DMS153 treated with DMSO at 0.1 percent for 48 hours (cell line): ENCODE measurements at regions not wholly inside any gene's neighbourhood (a gene's known extent, or its start where the extent isn't known, plus 50 kb on each side); places are given as distances from the start of the nearest gene placed in this dataset.
"Not testable (repeated sequence)": the region's sequence is repeated elsewhere in the genome, so short reads cannot be mapped to it uniquely, and the experiment has no call there.

Source experiments
- DNase-seq: peaks from one replicate; lab custom pipeline; 2025; ENCODE audit not compliant: unreplicated experiment; lab: John Stamatoyannopoulos, UW

DNA sequence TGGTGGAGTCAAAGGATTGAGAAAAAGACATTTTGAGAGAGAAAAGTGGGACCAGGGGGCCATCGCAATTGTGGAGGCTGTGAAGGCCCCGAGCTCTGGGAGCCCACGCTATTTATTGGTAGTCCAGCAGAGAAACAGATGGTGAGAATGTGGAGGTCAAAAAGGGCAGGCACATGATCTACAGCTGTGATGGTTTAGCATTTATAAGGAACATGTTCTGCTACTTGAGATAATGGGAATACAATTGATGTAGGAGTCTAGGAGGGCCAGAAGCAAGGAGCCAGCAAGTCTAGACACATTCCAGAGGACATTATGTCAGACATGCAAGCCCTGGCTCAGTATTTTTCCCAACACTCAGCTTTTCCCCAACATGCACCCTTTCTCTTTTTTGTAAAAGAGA is 283.4 kb upstream of the MTPN start:
- DNase-seq, result not testable (repeated sequence)

DNA sequence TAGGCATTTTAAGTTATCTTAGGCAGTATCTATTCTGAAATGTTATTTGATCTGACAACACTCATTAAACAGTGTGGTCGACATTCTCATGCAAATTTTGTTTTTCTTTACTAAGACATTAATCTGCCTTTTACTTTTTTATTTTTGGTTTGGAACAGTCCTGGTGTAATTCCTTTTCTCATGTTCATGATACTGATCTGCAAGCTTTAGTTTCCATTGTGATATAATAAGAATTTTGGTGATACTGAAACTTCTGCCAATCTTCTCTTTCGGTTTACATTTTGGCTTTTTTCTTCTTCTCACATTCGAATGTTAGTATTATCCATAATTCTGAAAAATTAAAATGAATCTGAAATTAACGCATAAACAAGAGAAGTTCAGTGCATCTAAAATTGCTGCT is 281.9 kb upstream of the MTPN start:
- DNase-seq, result no peak

DNA sequence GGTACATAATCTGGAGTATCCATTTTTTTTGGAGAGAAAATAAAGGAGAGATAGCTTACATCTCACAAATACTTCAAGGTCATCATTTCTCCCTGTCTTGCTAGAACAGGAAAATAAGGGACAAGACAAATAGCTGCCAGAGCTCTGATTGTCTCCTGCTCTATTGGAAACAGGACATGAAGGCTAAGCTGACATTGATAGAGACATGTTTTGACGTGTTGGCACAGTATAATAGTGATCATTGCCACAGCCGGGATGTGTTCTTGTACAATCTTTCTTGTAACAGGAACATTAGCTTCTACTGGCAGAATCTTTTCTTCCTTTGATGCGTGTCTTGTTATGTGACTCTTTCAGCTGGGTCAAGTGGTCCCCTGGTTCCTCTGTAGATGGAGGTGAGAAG is 279.3 kb upstream of the MTPN start:
- DNase-seq, result no peak

DNA sequence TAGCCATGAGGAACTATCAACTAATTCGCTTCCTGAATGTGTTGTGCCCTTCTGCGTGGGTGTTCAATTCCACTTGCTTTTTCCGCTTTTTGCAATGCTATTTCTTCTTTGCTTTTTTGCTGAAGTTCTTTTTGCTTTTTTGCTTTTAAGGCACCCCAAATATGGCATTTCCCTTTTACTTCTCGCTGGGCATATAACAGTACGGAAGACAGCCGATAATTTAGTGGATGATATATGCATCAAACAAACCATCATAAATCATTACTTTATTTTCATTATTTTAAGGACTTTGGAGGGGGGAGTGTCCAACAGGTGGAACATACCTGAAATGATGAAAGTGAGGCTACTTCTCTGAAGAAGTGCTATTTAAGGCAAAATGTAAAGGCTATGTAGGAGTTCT is 277.0 kb upstream of the MTPN start:
- no peak for DNase-seq

DNA sequence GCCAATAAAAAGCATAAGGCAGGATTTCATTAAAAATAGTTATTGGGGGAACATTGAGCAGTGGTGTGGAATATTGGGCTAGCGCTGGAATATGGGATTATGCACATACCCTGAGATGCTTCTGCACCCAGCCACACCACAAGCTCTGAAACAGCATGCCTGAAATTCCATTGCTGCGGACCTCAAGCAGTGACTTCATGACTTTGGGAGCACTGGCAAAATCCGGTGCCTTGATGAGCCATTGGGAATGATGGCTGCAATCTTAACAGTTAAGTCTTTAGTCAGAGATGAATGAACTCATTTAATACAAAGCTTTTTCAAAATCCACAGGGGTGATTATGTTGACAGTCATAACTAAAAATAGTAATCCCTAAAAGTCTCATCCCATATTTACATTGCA is 274.7 kb upstream of the MTPN start:
- no peak for DNase-seq

DNA sequence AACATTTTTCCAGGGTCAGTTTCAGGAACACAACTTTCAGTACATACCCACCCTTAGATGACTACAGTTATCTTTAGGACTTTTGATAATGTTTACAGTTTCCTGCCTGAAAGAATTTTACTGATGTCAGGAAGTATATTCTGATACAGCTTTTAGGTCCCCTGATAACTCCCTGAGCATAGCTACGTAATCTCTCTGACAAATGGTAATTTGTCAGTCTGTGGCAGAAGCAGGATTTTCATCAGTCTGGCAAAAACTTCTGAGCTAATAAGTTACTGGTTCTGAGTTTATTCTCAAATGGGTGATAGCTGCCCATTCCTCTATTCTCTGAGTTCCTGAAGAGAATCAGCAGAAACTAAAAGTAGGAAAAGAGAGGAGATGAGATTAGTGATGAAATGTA is 270.1 kb upstream of the MTPN start:
- no peak for DNase-seq

DNA sequence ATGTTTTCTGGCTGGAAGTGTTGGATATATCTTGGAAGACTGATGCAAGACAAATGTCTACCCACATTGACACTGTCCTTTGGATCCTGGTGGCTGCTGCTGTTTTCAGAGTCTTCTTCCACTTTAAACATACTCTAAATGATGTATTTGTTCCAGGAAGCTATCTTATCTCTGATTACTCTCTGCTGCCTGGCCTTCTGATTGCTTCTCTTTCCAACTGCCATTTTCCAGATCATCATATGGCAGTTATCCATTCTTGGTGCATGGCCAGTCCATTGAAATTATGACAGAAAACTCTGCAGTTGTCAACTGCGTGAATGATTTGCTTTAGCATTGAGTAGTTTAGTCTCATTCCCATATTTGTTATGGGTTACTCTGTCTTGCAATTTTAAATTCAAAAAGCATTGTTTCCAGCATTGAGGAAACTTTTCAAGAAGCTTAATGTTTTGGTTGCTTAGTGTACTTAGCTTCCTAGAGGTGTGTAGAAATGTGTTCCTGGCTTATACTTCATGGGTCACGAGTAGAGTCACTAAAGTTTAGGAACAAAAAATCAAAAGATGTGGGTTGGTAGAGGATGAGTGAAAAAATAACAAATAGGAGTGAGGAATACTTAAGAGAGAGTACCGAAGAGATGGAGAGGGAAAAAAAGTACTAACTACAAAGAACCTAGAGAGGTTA is 268.3 kb upstream of the MTPN start:
- no peak for DNase-seq

DNA sequence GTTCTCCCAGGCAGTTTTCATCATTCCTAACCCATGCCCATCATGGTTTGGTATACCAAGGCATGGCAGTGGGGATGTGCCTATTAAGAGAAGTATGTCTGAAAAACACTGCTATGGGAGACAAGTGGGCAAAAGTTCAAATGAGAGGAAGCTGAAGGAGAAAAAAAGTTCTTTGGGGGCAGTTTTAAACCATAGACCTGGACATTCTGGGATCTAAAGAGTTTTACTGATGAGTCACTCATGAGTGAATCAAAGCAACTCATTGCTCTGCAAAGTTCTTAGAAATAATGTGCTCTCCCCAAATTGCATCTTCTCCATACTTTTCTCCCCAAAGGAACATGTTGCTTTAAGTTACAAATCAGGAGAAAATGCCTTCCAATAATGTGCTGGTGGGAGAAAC is 256.9 kb upstream of the MTPN start:
- no peak for DNase-seq

DNA sequence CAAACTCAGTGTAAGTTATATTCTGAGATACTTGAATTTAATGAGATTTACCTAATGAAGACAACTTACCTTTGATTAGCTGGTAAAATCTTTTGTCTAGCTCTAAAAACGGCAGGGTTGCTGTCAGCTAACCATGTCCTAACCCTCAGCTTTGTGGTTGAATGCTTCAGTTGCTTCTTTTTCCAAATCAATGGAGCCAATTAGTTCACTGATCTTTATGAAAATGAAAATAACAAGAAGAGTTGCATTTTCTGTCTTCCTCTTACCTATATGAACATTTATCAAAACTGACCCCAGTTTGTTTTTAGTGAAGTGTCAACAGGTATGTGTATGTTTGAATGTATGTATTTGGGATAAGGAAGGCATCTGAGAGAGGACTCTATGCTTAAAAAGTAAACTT is 253.1 kb upstream of the MTPN start:
- no peak for DNase-seq

DNA sequence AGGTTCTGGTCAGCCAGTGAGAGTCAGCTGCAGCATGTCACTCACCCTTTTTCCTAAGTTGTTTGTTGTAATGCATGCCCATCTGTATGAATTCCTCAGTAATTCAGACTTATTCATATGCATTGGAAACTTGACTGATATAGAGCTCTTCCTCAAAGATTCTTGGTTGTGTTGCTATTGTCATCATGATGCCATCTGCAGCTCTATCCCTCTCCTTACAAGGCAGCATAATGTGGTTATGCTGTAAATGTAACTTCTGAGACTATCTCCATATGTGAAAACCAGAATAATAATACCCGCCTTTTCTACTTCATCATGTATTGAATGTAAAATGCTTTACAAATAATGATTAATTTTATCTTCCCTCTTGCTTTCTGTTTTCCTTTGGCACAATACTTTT is 252.6 kb upstream of the MTPN start:
- DNase-seq, result no peak

DNA sequence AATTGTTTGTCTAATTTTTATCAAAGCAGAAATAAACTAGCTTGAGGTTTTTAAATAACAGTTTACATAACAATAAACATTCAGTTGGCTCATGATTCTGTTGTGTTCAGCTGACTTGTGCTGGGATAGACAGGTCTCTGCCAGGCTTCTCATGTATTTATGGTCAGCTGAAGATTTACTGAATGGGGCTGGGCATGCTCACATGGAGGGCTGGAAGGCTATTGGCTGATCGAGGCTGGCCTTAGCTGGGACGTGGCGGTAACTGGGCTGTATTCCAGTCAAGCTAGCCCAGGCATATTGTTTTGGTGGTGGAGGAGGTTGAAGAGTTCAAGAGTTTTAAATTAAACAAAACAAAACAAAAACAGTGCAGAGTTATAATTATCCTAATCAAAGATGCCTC is 251.0 kb upstream of the MTPN start:
- no peak for DNase-seq

DNA sequence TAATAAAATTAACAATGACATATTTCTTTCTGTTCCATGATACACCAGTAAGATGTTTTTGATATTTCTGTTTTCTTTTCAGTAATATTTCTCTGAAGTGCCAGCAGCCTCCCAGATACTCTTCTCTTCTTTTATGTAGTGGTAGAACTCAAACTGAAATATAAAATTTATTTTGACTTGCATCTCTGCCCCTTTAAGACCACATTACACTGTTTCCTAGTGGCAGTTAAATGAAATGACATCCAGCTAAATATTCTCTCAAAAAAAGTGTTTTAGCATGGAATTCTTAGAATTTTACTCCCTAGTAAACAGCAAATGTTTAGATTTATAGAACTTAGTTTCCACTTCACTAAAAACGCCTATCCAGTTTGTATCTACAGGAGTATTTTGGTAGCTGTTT is 237.2 kb upstream of the MTPN start:
- no peak for DNase-seq

DNA sequence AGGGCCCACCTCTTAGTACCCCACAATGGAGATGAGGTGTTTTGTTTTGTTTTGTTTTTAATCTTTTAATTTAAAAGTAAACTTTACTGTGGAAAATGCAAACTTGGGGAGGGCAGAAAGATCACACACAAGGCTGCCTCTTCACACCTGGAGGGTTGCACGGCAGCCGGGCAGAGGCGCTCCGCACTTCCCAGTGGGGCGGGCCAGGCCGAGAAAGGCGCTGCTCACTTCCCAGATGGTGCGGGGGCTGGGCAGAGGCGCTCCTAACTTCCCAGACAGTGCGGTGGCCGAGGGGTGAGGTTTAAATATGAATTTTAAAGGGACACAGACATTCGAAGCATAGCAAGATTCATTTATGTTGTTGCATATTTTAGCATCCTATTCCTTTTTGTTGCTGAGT is 235.9 kb upstream of the MTPN start:
- DNase-seq, result no peak

DNA sequence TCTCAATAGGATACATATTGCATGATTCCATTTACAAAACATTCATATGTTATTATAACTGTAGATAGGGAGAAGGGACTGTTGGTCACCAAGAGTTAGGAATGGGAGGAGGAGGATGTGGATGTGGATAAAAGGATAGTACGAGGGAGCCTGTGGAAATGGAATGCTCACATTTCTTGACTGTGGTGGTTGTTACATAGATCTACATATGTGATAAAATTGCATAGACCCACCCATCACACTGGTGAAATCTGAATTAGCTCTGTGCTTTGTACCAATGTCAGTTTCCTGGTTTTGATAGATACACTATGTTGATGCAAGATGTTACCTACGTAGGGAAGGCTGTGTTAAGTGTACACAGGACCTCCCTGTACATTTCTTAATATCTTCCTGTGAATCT is 233.5 kb upstream of the MTPN start:
- no peak for DNase-seq

DNA sequence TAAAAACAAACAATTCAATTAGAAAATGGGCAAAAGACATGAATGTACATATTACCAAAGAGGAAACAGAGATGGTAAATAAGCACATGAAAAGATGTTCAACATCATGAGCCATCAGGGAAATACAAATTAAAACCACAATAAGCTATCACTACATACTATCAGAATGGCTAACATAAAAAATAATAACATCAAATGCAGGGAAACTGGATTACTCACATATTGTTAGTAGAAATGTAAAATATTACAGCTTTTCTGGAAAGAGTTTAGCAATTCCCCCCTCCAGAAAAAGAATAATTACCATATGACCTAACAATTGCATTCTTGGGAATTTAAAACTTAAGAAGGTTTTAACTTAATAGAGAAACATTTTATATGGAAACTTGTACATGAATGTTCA is 232.9 kb upstream of the MTPN start:
- no peak for DNase-seq

DNA sequence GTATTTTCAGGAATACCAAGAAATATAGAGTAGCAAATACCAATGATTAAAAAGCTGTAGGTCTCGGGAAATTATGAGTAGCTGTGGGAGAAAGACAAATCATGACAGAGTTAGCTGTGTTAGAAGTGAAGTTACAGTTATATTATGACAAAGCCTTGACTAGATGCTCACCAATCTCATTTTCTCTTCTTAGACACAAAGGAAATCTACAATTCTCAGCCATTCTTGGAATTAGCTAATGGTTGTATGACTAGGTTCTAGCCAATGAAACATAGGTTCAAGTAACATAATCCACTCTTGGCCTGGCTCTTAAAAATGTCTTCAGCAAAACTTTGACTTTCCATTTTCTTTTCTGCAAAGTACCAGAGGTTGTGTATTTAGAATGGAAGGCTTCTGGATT is 228.8 kb upstream of the MTPN start:
- no peak for DNase-seq

DNA sequence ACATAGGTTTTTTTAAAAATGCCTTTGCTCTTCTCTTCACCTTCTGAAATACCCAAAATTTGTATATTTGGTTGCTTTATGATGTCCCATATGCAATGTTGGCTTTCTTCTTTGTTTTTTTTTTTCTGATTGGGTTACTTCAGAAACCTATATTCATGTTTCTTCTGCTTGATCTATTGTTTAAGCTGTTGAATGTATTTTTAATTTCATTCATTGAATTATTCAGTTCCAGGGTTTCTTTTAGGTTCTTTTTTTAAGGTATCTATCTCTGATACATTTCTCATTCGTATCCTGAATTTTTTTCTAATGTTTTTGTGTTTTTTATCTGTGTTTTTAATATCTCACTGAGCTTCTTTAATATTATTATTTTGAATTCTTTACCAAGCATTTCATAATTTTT is 221.0 kb upstream of the MTPN start:
- DNase-seq, result no peak

DNA sequence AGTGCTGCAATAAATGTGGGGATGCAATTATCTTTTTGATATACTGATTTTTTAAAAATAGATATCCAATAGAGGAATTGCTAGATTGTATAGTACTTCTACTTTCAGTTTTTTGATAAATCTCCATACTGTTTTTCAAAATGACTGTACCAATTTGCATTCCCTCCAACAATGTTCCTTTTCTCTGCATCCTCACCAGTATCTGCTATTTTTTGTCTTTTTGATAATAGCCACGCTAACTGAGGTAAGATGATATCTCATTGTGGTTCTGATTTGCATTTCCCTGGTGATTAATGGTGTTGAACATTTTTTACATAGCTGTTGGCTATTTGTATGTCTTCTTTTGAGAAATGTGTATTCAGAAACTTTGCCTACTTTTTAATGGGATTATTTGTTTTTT is 217.7 kb upstream of the MTPN start:
- DNase-seq, result no peak

DNA sequence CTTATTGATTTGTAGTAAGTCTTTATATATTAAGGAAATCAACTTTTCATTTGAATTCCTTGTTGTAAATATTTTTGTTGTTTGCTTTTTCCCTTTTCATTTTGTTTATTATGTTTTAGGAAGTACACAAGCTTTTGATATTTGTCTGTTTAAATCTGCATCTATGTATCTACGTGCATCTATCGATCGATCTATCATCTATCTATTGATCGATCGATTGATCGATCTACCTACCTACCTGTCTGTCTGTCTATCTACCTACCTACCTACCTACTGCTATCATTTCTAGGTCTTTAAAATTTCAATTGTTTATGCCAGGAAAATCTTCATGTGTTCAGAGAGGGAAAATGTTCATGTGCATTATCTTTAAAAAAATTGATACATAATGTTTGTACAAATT is 216.8 kb upstream of the MTPN start:
- no peak for DNase-seq

DNA sequence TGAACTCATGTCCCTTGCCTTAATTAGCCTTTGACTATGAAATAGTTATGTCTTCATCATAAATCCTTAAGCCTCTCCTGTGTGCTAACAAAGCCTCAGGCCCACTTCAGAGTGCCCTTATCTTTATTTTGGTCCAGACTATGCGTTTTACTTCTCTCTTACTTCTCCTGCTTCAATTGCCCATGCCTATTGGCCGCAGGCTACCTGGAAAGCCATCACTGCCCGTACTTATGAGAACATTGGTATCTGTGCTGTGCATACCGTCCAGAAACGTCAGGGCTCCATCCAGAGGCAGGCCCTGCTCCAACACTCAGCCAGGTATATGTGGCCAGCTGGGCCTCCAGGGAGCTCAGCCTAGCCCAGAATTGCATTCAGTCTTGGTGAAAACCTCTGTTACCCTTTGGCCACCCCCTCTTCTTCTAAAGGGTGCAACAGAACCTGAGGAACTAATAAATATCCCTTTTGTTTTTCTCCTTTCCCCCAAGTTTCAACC is 212.4 kb upstream of the MTPN start:
- DNase-seq, result no peak

DNA sequence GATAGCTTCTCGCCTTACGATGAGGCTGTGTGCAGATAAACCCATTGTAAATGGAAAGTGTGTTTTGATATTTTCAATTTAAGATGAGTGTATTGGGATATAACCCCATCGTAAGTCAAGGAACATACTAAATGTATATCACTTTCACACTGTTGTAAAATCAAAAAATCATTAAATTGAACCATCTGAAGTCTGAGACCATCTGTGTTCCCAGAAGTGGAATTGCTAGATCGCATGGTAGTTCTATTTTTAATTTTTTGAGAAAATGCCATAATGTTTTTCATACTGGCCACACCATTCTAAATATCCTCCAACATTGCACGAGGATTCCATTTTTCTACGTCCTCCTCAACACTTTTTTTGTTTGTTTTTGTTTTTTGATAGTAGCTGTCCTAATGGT is 209.1 kb upstream of the MTPN start:
- DNase-seq, result no peak

DNA sequence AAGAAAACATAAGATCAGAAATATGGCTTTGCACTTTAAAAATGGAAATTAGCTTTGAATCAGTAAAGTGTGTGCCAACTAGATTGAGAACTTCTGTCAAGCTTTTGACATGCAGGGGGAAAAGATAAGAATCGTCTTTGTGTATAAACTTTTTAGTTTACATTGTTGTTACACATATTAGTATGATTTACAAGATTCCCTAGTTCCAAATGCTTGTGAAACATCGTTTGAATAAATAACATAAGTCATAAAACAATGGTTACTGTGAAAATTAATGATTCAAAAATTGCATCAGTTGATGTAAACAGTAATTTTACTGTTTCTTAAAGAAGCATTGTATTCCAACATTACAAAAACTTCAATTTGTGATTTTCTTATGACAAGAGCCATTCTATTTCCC is 207.6 kb upstream of the MTPN start:
- no peak for DNase-seq

DNA sequence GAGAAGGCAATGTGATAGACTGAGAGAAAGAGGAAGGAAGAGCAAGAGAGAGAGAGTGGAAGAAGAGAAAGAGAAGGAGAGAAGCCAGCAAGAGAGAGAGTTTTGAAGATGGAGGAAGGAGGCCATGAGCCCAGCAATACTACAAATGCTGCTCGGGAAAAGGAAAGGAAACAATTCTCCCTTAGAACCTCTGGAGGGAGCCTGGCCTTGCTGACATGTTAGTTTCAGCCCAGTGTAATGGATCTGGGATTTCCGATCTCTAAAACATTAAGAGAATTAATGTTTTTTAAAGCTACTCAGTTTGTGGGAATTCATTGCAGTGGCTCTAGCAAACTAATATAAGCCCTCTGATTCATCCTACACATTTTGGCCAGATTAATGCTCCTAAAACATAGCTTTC is 206.8 kb upstream of the MTPN start:
- no peak for DNase-seq

DNA sequence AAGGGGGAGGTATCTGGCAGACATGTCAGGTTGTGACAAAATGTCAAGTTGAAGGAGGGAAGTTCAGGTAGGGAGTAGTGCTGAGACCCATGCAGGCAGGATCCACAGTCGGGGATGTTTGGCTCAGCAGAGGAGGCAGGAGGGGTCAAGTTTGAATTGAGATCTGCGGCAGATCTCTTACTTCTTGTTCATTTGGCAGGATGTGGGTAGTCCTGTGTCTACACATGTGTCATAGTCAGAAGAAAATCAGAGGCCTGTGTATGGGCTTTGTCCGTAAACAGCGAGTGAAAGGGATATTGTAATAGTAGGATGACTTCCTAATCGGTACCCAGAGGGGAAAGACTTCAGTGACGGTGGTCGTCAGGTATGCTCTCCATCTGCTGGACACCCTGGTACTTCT is 203.8 kb upstream of the MTPN start:
- no peak for DNase-seq
